ENCODE measurements at regions not wholly inside any gene's neighbourhood (a gene's known extent, or its start where the extent isn't known, plus 50 kb on each side); places are given as distances from the start of the nearest gene placed in this dataset.

DNA sequence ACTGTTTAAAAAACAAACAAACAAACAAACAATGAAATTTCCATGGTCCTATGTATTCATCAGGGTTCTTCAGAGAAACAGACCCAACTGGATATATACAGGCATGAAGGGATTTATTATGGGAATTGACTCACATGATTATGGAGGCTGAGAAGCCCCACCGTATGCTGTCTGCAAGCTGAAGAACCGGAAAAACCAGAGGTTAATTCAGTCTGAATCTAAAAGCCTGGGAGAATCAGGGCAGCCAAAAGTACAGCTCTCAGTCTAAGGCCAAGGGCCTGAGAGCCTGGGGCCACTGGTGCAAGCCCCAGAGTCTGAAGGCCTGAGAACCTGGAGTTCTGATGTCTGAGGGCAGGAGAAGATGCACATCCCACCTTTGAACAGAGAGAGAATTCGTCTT, 163.5 kb downstream of the MDFIC start:
- no peak for DNase-seq (ENCODE audit: low read depth)

DNA sequence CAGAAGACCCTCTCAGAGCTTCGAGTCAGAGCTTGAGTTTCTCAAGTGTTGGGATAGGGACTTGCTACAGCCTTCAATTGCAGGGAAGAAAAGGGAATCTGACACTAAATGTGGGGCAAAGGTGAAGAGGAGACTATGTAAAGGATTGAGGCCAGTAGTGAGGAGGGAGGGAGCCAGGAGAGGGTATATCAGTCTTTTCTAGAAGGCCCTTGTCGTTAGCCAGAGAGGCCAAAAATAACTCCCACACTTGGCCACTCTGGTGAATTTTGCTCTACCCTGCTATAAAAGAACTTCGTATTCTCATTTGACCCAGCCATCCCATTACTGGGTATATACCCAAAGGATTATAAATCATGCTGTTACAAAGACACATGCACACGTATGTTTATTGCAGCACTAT, 162.0 kb downstream of the MDFIC start:
- DNase-seq (ENCODE audit: low read depth): no peak

- DNase-seq (ENCODE audit: low read depth): no peak
Observed at GRCh38 chr7:115081772-115082171, 159.9 kb downstream of the MDFIC start.

DNA sequence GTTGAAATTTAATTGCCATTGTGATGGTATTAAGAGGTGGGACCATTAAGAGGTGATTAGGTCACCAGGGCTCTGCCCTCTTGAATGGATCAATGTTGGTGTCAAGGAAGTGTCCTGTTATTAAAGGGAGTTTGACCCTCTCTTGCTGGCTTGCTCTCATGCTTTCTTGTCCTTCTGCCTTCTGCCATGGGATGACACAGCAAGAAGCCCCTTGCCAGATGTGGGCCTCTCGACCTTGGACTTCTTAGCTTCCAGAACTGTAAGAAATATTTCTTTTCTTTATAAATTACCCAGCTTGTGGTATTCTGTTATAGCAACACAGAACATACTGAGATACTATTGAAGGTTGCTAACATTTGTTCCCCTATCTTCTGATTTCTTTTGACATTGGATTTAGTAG, 157.0 kb downstream of the MDFIC start:
- DNase-seq (ENCODE audit: low read depth): no peak

GRCh38 chr7:115078386-115078785, 156.5 kb downstream of the MDFIC start:
- DNase-seq (ENCODE audit: low read depth): no peak

- DNase-seq (ENCODE audit: low read depth): no peak
Observed at GRCh38 chr7:115070311-115070710, 148.4 kb downstream of the MDFIC start.

Measured in HS-27A (cell line).